ENCODE measurements at regions not wholly inside any gene's neighbourhood (a gene's known extent, or its start where the extent isn't known, plus 50 kb on each side); places are given as distances from the start of the nearest gene placed in this dataset.

- ChIA-PET CTCF (no interaction called here), POLR2A (no interaction called here)
- TF ChIP-seq CTCF (IDR thresholded peaks at IDR 0.05; ENCODE audit: insufficient read depth, low read depth, low read length) = no peak
- H3K4me3 ChIP-seq (ENCODE audit: low read depth, low read length) = no peak overlapping the region
- no peaks in the 10 kb centered on the region for H3K36me3 ChIP-seq (ENCODE audit: control insufficient read depth, insufficient read depth, low read length)
- no peaks in the 10 kb centered on the region for H3K27me3 ChIP-seq (ENCODE audit: control insufficient read depth, insufficient read depth, low read length)
- DNase-seq (ENCODE audit: low read depth) = no peak
Observed at GRCh38 chr16:35631261-35631945, 2172.0 kb downstream of the TP53TG3F start.

- Histone ChIP-seq H3K36me3 (ENCODE audit: control insufficient read depth, insufficient read depth, low read length) (no peaks in the 10 kb centered on the region), H3K27me3 (ENCODE audit: control insufficient read depth, insufficient read depth, low read length) (no peaks in the 10 kb centered on the region), H3K4me3 (ENCODE audit: low read depth, low read length) (no peak overlapping the region)
- POLR2A ChIA-PET = no interaction called here
- CTCF ChIA-PET = interaction anchor here (0.6 kb wide), 1 partner anchor 143 kb away, joined by 4 read pairs; no protein-coding TSS in a partner anchor
- TF ChIP-seq CTCF (IDR thresholded peaks at IDR 0.05; ENCODE audit: insufficient read depth, low read depth, low read length) = no peak
- no peak for DNase-seq (ENCODE audit: low read depth)
Observed at GRCh38 chr16:35636480-35637230, 2177.2 kb downstream of the TP53TG3F start.

DNA sequence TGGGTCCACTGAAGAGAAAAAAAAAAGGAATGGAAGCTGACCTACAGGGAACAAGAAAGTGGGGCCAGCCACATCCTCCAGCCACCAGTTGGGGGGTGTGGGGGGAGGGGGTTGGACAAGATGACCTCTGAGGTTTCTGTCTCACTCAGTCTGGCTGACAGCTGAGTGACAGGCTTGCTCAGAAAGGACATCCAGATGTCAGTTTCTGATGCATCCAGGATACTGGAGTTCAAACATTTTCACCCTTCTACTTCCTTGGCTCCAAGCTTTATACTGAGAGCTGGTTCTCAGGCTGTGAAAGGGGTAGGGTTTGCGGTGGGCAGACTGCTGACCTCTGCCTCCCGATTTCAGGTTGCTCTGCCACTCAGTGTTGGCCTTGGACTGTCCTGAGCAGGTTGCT is 2178.3 kb downstream of the TP53TG3F start:
- Histone ChIP-seq H3K36me3 (ENCODE audit: control insufficient read depth, insufficient read depth, low read length) (no peaks in the 10 kb centered on the region), H3K4me3 (ENCODE audit: low read depth, low read length) (no peak overlapping the region), H3K27me3 (ENCODE audit: control insufficient read depth, insufficient read depth, low read length) (no peaks in the 10 kb centered on the region)
- TF ChIP-seq CTCF (IDR thresholded peaks at IDR 0.05; ENCODE audit: insufficient read depth, low read depth, low read length) = no peak
- ChIA-PET POLR2A (no interaction called here), CTCF (interaction anchor here (0.6 kb wide), 1 partner anchor 142 kb away, joined by 4 read pairs; no protein-coding TSS in a partner anchor)
- DNase-seq (ENCODE audit: low read depth) = no peak

GRCh38 chr16:35639233-35640205 is 2180.1 kb downstream of the TP53TG3F start:
- TF ChIP-seq CTCF (IDR thresholded peaks at IDR 0.05; ENCODE audit: insufficient read depth, low read depth, low read length) = no peak
- Histone ChIP-seq H3K27me3 (ENCODE audit: control insufficient read depth, insufficient read depth, low read length) (no peaks in the 10 kb centered on the region), H3K4me3 (ENCODE audit: low read depth, low read length) (no peak overlapping the region), H3K36me3 (ENCODE audit: control insufficient read depth, insufficient read depth, low read length) (no peaks in the 10 kb centered on the region)
- ChIA-PET CTCF (no interaction called here), POLR2A (no interaction called here)
- no peak for DNase-seq (ENCODE audit: low read depth)
